ENCODE measurements at regions not wholly inside any gene's neighbourhood (a gene's known extent, or its start where the extent isn't known, plus 50 kb on each side); places are given as distances from the start of the nearest gene placed in this dataset.

- TF ChIP-seq POLR2A (IDR thresholded peaks at IDR 0.05; ENCODE audit: extremely low read depth, insufficient read length): no peak
- no peak for TF ChIP-seq MYC (IDR thresholded peaks at IDR 0.05; ENCODE audit: low read depth, low read length)
- TF ChIP-seq, protein P1, sequence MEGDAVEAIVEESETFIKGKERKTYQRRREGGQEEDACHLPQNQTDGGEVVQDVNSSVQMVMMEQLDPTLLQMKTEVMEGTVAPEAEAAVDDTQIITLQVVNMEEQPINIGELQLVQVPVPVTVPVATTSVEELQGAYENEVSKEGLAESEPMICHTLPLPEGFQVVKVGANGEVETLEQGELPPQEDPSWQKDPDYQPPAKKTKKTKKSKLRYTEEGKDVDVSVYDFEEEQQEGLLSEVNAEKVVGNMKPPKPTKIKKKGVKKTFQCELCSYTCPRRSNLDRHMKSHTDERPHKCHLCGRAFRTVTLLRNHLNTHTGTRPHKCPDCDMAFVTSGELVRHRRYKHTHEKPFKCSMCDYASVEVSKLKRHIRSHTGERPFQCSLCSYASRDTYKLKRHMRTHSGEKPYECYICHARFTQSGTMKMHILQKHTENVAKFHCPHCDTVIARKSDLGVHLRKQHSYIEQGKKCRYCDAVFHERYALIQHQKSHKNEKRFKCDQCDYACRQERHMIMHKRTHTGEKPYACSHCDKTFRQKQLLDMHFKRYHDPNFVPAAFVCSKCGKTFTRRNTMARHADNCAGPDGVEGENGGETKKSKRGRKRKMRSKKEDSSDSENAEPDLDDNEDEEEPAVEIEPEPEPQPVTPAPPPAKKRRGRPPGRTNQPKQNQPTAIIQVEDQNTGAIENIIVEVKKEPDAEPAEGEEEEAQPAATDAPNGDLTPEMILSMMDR (IDR thresholded peaks at IDR 0.05; ENCODE audit: low read depth, low read length): no peak
Measured at GRCh38 chr14:83535444-83535843, 1994.5 kb upstream of the FLRT2 start.

Measured in NB4 (cell line).